KMS-11 (cell line): ENCODE measurements at regions not wholly inside any gene's neighbourhood (a gene's known extent, or its start where the extent isn't known, plus 50 kb on each side); places are given as distances from the start of the nearest gene placed in this dataset.

Experiments used
- H2AFZ ChIP-seq: fragments of 200-600 bp; sonication (generic); 2 replicates; pipeline ENCODE4 v1.6.1; 2016; ENCODE audit warnings: antibody characterized with exemption, mixed run types, low read depth
- H3K27ac ChIP-seq: fragments of 200-600 bp; sonication (generic); 2 replicates; pipeline ENCODE4 v1.6.1; 2016; ENCODE audit warnings: mild to moderate bottlenecking, mixed run types
- H3K27me3 ChIP-seq: fragments of 200-600 bp; sonication (generic); 2 replicates; pipeline ENCODE4 v1.6.1; 2017; ENCODE audit warnings: mild to moderate bottlenecking, low read depth, mixed run types, moderate library complexity; ENCODE audit not compliant: insufficient read depth
- H3K36me3 ChIP-seq: fragments of 200-600 bp; sonication (generic); 2 replicates; pipeline ENCODE4 v1.6.1; 2017; ENCODE audit warnings: mild to moderate bottlenecking, mixed run types; ENCODE audit not compliant: insufficient read depth
- H3K4me1 ChIP-seq: fragments of 200-600 bp; sonication (generic); 2 replicates; pipeline ENCODE4 v1.6.1; 2016; ENCODE audit warnings: mild to moderate bottlenecking, low read depth, mixed run types; ENCODE audit not compliant: poor library complexity, severe bottlenecking
- H3K4me2 ChIP-seq: fragments of 200-600 bp; sonication (generic); 2 replicates; pipeline ENCODE4 v1.7.0; 2016; ENCODE audit warnings: mild to moderate bottlenecking, mixed run types
- H3K4me3 ChIP-seq: fragments of 200-600 bp; sonication (generic); IDR thresholded peaks from 2 replicates; pipeline ENCODE4 v1.6.1; 2017; ENCODE audit warnings: low read depth, low read length, mixed read lengths; ENCODE audit not compliant: insufficient read depth
- H3K79me2 ChIP-seq: fragments of 200-600 bp; sonication (generic); 2 replicates; pipeline ENCODE4 v1.6.1; 2016; ENCODE audit warnings: low read depth, mixed run types; ENCODE audit not compliant: insufficient read depth
- H3K9ac ChIP-seq: fragments of 200-600 bp; sonication (generic); 2 replicates; pipeline ENCODE4 v1.6.1; 2016; ENCODE audit warnings: mild to moderate bottlenecking, mixed run types
- H4K20me1 ChIP-seq: fragments of 200-600 bp; sonication (generic); 2 replicates; pipeline ENCODE4 v1.6.1; 2016; ENCODE audit warnings: mild to moderate bottlenecking, mixed run types; ENCODE audit not compliant: insufficient read depth
- TF ChIP-seq, protein P1 (sequence below): fragments of 200-600 bp; sonication (generic); conservative IDR thresholded peaks from 2 replicates; pipeline ENCODE4 v1.6.1; 2017; ENCODE audit warnings: low read depth, mild to moderate bottlenecking, antibody characterized with exemption, low read length, moderate library complexity, mixed read lengths

DNA sequence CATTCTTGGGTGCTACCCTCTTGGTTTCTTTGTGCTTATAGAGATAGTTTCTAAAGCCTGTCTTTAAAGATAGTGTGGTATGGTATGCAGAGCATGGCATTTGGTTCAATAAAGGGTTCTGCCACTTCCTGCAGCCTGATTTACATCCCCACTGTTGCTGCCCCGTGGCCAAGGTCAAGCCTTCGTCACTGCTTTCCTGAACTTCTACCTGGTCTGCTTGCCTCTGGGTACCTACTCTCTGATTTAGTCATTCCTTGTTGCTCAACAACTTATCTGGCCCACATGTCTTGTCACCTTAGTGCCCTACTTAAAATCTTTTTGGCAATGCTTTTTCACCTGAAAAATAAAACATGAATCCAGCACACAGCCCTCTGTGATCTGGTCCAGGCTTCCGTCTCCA is 352.9 kb downstream of the LPIN1 start:
- Histone ChIP-seq H3K9ac (no peak overlapping the region), H3K36me3 (no peaks in the 10 kb centered on the region), H3K27me3 (no peaks in the 10 kb centered on the region), H3K79me2 (no peaks in the 10 kb centered on the region), H4K20me1 (no peaks in the 10 kb centered on the region), H3K4me2 (no peak overlapping the region), H3K27ac (no peak overlapping the region), H3K4me1 (no peaks in the 10 kb centered on the region), H2AFZ (no peak overlapping the region), H3K4me3 (no peak overlapping the region)
- TF ChIP-seq, protein P1, sequence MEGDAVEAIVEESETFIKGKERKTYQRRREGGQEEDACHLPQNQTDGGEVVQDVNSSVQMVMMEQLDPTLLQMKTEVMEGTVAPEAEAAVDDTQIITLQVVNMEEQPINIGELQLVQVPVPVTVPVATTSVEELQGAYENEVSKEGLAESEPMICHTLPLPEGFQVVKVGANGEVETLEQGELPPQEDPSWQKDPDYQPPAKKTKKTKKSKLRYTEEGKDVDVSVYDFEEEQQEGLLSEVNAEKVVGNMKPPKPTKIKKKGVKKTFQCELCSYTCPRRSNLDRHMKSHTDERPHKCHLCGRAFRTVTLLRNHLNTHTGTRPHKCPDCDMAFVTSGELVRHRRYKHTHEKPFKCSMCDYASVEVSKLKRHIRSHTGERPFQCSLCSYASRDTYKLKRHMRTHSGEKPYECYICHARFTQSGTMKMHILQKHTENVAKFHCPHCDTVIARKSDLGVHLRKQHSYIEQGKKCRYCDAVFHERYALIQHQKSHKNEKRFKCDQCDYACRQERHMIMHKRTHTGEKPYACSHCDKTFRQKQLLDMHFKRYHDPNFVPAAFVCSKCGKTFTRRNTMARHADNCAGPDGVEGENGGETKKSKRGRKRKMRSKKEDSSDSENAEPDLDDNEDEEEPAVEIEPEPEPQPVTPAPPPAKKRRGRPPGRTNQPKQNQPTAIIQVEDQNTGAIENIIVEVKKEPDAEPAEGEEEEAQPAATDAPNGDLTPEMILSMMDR: no peak

DNA sequence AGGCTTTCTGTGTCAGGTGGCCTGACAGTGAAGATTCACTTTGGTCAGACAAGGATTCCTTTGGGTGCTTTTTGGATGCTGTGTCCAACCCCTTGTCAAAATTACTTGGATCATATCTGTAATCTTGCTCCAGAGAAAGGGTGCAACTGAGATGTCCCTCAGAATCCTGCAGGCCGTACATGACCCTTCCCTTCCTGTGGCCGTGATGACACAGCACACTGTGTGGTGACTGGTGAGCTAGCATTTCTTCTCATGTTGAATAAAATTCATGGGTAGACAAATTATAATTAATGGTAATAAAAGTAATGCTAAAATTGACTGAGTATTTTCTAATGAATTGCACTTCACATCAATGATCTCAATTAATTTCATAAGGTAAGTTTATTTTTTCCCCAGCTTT is 356.2 kb downstream of the LPIN1 start:
- Histone ChIP-seq H3K36me3 (no peaks in the 10 kb centered on the region), H3K4me3 (no peak overlapping the region), H2AFZ (no peak overlapping the region), H4K20me1 (no peaks in the 10 kb centered on the region), H3K9ac (no peak overlapping the region), H3K27ac (no peak overlapping the region), H3K4me1 (no peaks in the 10 kb centered on the region), H3K27me3 (no peaks in the 10 kb centered on the region), H3K79me2 (no peaks in the 10 kb centered on the region), H3K4me2 (no peak overlapping the region)
- TF ChIP-seq, protein P1: no peak

DNA sequence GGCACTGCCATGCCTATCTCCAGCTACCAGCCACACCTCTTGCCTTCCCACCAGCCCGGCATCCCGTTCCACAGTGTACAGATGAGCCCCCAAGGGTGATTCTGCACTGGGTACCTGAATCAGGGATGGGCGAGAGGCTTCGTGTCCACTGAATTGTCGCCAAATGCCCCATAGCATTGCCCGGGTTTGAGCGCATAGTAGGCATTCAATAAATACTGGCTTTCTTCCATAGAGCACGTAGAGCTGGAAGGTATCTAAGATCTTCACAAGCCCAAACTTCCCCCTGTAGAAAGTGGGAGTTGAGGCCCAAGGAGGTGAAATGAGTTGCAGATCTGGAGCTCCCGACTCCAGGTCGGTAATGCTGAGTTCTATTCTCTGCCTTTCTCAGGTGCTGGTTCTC is 358.7 kb downstream of the LPIN1 start:
- no peaks in the 10 kb centered on the region for H3K4me1 ChIP-seq
- H4K20me1 ChIP-seq: no peaks in the 10 kb centered on the region
- TF ChIP-seq, protein P1: no peak
- H3K9ac ChIP-seq: no peak overlapping the region
- no peaks in the 10 kb centered on the region for H3K36me3 ChIP-seq
- H3K4me2 ChIP-seq: no peak overlapping the region
- no peak overlapping the region for H3K27ac ChIP-seq
- H2AFZ ChIP-seq: no peak overlapping the region
- H3K4me3 ChIP-seq: no peak overlapping the region
- H3K79me2 ChIP-seq: no peaks in the 10 kb centered on the region
- no peaks in the 10 kb centered on the region for H3K27me3 ChIP-seq

- Histone ChIP-seq H3K9ac (no peak overlapping the region), H3K27me3 (no peaks in the 10 kb centered on the region), H2AFZ (no peak overlapping the region), H4K20me1 (no peaks in the 10 kb centered on the region), H3K4me2 (no peak overlapping the region), H3K4me3 (no peak overlapping the region), H3K4me1 (no peaks in the 10 kb centered on the region), H3K79me2 (no peaks in the 10 kb centered on the region), H3K27ac (no peak overlapping the region), H3K36me3 (no peaks in the 10 kb centered on the region)
- TF ChIP-seq, protein P1: no peak
Observed at GRCh38 chr2:12106440-12107080, 360.1 kb downstream of the LPIN1 start.
